Neural cell (in vitro differentiated cells): ENCODE measurements at regions not wholly inside any gene's neighbourhood (a gene's known extent, or its start where the extent isn't known, plus 50 kb on each side); places are given as distances from the start of the nearest gene placed in this dataset.

Source experiments
- H2AFZ ChIP-seq: fragments of 200-600, 300-800 bp; sonication (generic), shearing (Covaris generic); 2 replicates; pipeline ENCODE4 v1.6.0; 2014; ENCODE audit warnings: low read depth, mild to moderate bottlenecking, antibody characterized with exemption, low read length, moderate library complexity
- H3F3A ChIP-seq: fragments of 200-600 bp; shearing (Covaris generic); 2 replicates; pipeline ENCODE4 v1.6.1; 2016; ENCODE audit warnings: mild to moderate bottlenecking, moderate library complexity, mixed read lengths, antibody characterized with exemption, low read length; ENCODE audit not compliant: insufficient read depth, poor library complexity, severe bottlenecking
- H3K27ac ChIP-seq: fragments of 200-600, 300-800 bp; sonication (generic), shearing (Covaris generic); 2 replicates; pipeline ENCODE4 v1.5.1; 2014; ENCODE audit warnings: mild to moderate bottlenecking, low read length, moderate library complexity
- H3K27me3 ChIP-seq: fragments of 300-800, 200-600 bp; sonication (generic), shearing (Covaris generic); 2 replicates; pipeline ENCODE4 v1.6.0; 2014; ENCODE audit warnings: mild to moderate bottlenecking, low read depth, low read length, moderate library complexity; ENCODE audit not compliant: insufficient read depth
- H3K36me3 ChIP-seq: fragments of 300-800, 200-600 bp; sonication (generic), shearing (Covaris generic); 2 replicates; pipeline ENCODE4 v1.5.1; 2014; ENCODE audit warnings: mild to moderate bottlenecking, antibody characterized with exemption, low read length, moderate library complexity; ENCODE audit not compliant: insufficient read depth
- H3K4me2 ChIP-seq: fragments of 300-800, 200-600 bp; sonication (generic), shearing (Covaris generic); 2 replicates; pipeline ENCODE4 v1.6.0; 2014; ENCODE audit warnings: mild to moderate bottlenecking, low read length
- H3K4me3 ChIP-seq: fragments of 300-800, 200-600 bp; sonication (generic), shearing (Covaris generic); 2 replicates; pipeline ENCODE4 v1.5.1; 2014; ENCODE audit warnings: mild to moderate bottlenecking, low read length, moderate library complexity
- H3K79me2 ChIP-seq: fragments of 200-600 bp; shearing (Covaris generic); replicated peaks from 2 replicates; pipeline ENCODE4 v1.6.0; 2014; ENCODE audit warnings: mild to moderate bottlenecking, low read length, moderate library complexity; ENCODE audit not compliant: insufficient read depth
- H3K9ac ChIP-seq: fragments of 300-800, 200-600 bp; sonication (generic), shearing (Covaris generic); 2 replicates; pipeline ENCODE4 v1.6.1; 2016; ENCODE audit warnings: mild to moderate bottlenecking, low read length, mixed read lengths
- H3K9me2 ChIP-seq: fragments of 200-600 bp; shearing (Covaris generic); 2 replicates; pipeline ENCODE4 v1.6.1; 2016; ENCODE audit warnings: mild to moderate bottlenecking, low read length, mixed read lengths; ENCODE audit not compliant: insufficient read depth
- H3K9me3 ChIP-seq: fragments of 200-600, 300-800 bp; sonication (generic), shearing (Covaris generic); 2 replicates; pipeline ENCODE4 v1.6.1; 2016; ENCODE audit warnings: mild to moderate bottlenecking, mixed run types, low read length, moderate library complexity, mixed read lengths
- H4K20me1 ChIP-seq: fragments of 200-600 bp; shearing (Covaris generic); 2 replicates; pipeline ENCODE4 v1.6.1; 2016; ENCODE audit warnings: mild to moderate bottlenecking, mixed run types; ENCODE audit not compliant: insufficient read depth
- EP300 ChIP-seq: fragments of 450-650 bp; conservative IDR thresholded peaks from 2 replicates; pipeline ENCODE4 v1.6.1; 2014; ENCODE audit warnings: antibody characterized with exemption, mild to moderate bottlenecking, moderate library complexity; ENCODE audit not compliant: poor library complexity, severe bottlenecking
- EZH2 ChIP-seq: fragments of 200-600, 300-800 bp; shearing (Covaris generic), sonication (generic); IDR thresholded peaks from 2 replicates; pipeline ENCODE4 v1.6.1; 2014; ENCODE audit warnings: antibody characterized with exemption, low read length, borderline replicate concordance, mild to moderate bottlenecking; ENCODE audit not compliant: insufficient read depth, poor library complexity, severe bottlenecking
- MXI1 ChIP-seq: fragments of 450-650 bp; conservative IDR thresholded peaks from 2 replicates; pipeline ENCODE4 v1.6.1; 2014; ENCODE audit warnings: antibody characterized with exemption, mild to moderate bottlenecking; ENCODE audit not compliant: poor library complexity, severe bottlenecking
- POLR2AphosphoS5 ChIP-seq: IDR thresholded peaks from 2 replicates; pipeline ENCODE4 v1.6.1; 2012
- RAD21 ChIP-seq: fragments of 450-650 bp; conservative IDR thresholded peaks from 2 replicates; pipeline ENCODE4 v1.6.1; 2014; ENCODE audit warnings: antibody characterized with exemption, mild to moderate bottlenecking, moderate library complexity
- SMC3 ChIP-seq: fragments of 450-650 bp; conservative IDR thresholded peaks from 2 replicates; pipeline ENCODE4 v1.6.1; 2014; ENCODE audit warnings: antibody characterized with exemption, mild to moderate bottlenecking, moderate library complexity; ENCODE audit not compliant: poor library complexity
- TAF1 ChIP-seq: IDR thresholded peaks from 2 replicates; pipeline ENCODE4 v1.6.1; 2012; ENCODE audit warnings: low read depth
- TF ChIP-seq, protein P1 (sequence below): IDR thresholded peaks from 2 replicates; pipeline ENCODE4 v1.6.1; 2012; ENCODE audit warnings: borderline replicate concordance
- TF ChIP-seq, protein P2 (sequence below): fragments of 450-650 bp; IDR thresholded peaks from 2 replicates; pipeline ENCODE4 v1.5.1; 2014; ENCODE audit warnings: antibody characterized with exemption, mild to moderate bottlenecking, moderate library complexity; ENCODE audit not compliant: poor library complexity, severe bottlenecking

DNA sequence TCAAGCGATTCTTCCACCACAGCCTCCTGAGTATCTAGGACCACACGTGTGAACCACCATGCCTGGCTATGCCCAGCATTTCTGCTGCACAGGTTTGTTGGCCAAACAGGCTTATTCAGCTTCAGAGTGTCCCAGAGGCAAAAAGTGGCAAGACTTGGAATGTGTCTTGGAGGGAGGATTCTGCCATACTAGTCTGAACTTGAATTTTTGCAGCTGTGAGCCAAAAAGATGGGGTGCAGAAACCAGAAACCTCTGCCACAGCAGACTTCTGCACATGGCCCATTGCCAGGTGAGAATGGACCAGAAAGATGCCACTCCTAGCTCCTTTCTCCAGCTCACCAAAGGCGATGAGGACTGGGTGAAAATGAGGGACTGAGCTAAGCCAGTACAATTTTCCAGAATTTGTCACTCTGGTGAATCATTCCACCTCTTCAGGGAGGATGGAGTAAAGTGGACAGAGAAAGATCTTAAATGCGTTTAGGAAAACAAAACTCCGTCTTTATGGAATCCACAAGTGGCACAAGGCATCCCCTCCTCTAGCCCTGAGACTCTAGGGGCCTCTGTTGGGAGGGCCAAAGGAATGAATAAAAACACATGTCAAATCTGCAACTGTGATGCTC lies 369.1 kb upstream of the CLNK start:
- no peak overlapping the region for H3K4me2 ChIP-seq
- TF ChIP-seq RAD21 (no peak), SMC3 (no peak), MXI1 (no peak), EZH2 (no peak), EP300 (no peak), TAF1 (no peak), POLR2AphosphoS5 (no peak)
- TF ChIP-seq, protein P1, sequence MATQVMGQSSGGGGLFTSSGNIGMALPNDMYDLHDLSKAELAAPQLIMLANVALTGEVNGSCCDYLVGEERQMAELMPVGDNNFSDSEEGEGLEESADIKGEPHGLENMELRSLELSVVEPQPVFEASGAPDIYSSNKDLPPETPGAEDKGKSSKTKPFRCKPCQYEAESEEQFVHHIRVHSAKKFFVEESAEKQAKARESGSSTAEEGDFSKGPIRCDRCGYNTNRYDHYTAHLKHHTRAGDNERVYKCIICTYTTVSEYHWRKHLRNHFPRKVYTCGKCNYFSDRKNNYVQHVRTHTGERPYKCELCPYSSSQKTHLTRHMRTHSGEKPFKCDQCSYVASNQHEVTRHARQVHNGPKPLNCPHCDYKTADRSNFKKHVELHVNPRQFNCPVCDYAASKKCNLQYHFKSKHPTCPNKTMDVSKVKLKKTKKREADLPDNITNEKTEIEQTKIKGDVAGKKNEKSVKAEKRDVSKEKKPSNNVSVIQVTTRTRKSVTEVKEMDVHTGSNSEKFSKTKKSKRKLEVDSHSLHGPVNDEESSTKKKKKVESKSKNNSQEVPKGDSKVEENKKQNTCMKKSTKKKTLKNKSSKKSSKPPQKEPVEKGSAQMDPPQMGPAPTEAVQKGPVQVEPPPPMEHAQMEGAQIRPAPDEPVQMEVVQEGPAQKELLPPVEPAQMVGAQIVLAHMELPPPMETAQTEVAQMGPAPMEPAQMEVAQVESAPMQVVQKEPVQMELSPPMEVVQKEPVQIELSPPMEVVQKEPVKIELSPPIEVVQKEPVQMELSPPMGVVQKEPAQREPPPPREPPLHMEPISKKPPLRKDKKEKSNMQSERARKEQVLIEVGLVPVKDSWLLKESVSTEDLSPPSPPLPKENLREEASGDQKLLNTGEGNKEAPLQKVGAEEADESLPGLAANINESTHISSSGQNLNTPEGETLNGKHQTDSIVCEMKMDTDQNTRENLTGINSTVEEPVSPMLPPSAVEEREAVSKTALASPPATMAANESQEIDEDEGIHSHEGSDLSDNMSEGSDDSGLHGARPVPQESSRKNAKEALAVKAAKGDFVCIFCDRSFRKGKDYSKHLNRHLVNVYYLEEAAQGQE, result no peak
- TF ChIP-seq, protein P2, sequence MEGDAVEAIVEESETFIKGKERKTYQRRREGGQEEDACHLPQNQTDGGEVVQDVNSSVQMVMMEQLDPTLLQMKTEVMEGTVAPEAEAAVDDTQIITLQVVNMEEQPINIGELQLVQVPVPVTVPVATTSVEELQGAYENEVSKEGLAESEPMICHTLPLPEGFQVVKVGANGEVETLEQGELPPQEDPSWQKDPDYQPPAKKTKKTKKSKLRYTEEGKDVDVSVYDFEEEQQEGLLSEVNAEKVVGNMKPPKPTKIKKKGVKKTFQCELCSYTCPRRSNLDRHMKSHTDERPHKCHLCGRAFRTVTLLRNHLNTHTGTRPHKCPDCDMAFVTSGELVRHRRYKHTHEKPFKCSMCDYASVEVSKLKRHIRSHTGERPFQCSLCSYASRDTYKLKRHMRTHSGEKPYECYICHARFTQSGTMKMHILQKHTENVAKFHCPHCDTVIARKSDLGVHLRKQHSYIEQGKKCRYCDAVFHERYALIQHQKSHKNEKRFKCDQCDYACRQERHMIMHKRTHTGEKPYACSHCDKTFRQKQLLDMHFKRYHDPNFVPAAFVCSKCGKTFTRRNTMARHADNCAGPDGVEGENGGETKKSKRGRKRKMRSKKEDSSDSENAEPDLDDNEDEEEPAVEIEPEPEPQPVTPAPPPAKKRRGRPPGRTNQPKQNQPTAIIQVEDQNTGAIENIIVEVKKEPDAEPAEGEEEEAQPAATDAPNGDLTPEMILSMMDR, result no peak
- no peaks in the 10 kb centered on the region for H3K9me3 ChIP-seq
- no peak overlapping the region for H3K4me3 ChIP-seq
- no peaks in the 10 kb centered on the region for H3F3A ChIP-seq
- H2AFZ ChIP-seq, result no peak overlapping the region
- no peaks in the 10 kb centered on the region for H3K27me3 ChIP-seq
- no peaks in the 10 kb centered on the region for H4K20me1 ChIP-seq
- H3K27ac ChIP-seq, result no peak overlapping the region
- no peaks in the 10 kb centered on the region for H3K79me2 ChIP-seq
- H3K9me2 ChIP-seq, result no peaks in the 10 kb centered on the region
- H3K9ac ChIP-seq, result no peak overlapping the region
- H3K36me3 ChIP-seq, result no peaks in the 10 kb centered on the region

DNA sequence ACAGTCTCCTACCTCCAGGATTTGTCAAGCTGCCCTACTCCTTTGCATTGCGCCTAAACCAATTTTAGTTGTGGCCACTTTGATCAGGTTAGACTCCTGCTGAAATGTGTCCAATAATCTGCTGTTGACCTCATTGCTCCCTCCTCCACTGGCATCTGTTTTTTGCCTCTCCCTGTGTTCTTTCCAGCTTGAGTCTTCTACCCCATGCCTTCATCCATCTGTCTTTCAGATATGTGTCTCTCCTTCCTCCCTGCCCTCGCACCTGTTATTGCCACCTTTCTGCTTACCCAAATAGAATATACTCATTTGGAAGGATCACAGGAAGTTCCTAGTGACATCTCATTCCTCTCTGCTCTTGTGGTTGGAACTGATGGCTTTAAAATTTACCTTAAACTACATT lies 366.6 kb upstream of the CLNK start:
- H3K36me3 ChIP-seq, result no peaks in the 10 kb centered on the region
- TF ChIP-seq RAD21 (no peak), MXI1 (no peak), TAF1 (no peak), EZH2 (no peak), SMC3 (no peak), POLR2AphosphoS5 (no peak), EP300 (no peak)
- TF ChIP-seq, protein P2, result no peak
- TF ChIP-seq, protein P1, result no peak

More for the DNA sequence above, 366.6 kb upstream of the CLNK start:
- Histone ChIP-seq H4K20me1 (no peaks in the 10 kb centered on the region), H2AFZ (no peak overlapping the region), H3K27ac (no peak overlapping the region), H3K9me2 (no peaks in the 10 kb centered on the region), H3K27me3 (no peaks in the 10 kb centered on the region), H3K79me2 (no peaks in the 10 kb centered on the region), H3K4me3 (no peak overlapping the region), H3F3A (no peaks in the 10 kb centered on the region), H3K9me3 (no peaks in the 10 kb centered on the region), H3K9ac (no peak overlapping the region), H3K4me2 (no peak overlapping the region)
